ENCODE measurements at regions not wholly inside any gene's neighbourhood (a gene's known extent, or its start where the extent isn't known, plus 50 kb on each side); places are given as distances from the start of the nearest gene placed in this dataset.

DNA sequence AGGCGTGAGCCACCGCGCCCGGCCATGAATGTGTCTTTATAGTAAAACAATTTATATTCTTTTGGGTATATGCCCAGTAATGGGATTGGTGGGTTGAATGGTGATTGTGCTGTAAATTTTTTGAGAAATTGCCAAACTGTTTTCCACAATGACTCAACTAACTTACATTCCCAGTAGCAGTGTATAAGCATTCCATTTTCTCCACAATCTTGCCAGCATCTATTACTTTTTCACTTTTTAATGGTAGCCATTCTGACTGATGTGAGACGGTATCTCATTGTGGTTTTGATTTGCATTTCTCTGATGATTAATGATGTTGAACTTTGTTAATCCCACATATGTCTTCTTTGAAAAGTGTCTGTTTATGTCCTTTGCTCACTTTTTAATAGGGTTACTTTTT is 1187.9 kb downstream of the XPNPEP1 start:
- TF ChIP-seq, protein P1, sequence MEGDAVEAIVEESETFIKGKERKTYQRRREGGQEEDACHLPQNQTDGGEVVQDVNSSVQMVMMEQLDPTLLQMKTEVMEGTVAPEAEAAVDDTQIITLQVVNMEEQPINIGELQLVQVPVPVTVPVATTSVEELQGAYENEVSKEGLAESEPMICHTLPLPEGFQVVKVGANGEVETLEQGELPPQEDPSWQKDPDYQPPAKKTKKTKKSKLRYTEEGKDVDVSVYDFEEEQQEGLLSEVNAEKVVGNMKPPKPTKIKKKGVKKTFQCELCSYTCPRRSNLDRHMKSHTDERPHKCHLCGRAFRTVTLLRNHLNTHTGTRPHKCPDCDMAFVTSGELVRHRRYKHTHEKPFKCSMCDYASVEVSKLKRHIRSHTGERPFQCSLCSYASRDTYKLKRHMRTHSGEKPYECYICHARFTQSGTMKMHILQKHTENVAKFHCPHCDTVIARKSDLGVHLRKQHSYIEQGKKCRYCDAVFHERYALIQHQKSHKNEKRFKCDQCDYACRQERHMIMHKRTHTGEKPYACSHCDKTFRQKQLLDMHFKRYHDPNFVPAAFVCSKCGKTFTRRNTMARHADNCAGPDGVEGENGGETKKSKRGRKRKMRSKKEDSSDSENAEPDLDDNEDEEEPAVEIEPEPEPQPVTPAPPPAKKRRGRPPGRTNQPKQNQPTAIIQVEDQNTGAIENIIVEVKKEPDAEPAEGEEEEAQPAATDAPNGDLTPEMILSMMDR (IDR thresholded peaks at IDR 0.05): no peak

DNA sequence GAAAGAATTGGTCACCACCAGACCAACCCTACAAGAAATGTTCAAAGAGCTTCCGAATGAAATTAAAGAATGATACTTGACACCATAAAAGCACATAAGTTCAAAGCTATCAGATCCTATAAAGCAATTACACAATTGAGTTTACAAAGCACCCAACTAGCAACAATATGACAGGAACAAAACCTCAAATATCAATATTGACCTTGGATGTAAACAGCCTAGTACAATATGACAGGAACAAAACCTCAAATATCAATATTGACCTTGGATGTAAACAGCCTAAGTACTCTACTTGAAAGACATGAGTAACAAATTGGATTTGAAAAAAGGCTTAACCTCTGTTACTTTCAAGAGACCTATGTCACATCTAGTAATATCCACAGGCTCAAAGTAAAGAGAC is 1201.4 kb downstream of the XPNPEP1 start:
- TF ChIP-seq, protein P1 (IDR thresholded peaks at IDR 0.05): no peak

DNA sequence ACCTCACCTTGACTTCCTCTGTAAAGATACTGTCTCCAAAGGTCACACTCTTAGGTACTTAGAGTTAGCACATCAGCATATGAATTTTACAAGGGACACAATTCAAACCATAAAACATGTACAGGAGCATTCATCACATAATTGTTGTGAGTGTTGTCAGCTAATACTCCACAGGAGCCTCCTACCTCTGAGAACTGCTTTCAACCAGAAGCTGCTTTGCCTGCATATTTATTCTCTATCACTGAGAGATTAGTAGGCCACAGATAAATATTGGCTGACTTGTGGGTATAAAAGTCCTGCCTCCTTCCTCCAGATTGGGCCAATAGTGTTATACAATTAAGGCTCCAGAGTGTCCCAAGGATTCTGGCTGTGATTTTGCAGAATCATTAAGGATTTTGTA is 1207.0 kb downstream of the XPNPEP1 start:
- TF ChIP-seq, protein P1 (IDR thresholded peaks at IDR 0.05): no peak

DNA sequence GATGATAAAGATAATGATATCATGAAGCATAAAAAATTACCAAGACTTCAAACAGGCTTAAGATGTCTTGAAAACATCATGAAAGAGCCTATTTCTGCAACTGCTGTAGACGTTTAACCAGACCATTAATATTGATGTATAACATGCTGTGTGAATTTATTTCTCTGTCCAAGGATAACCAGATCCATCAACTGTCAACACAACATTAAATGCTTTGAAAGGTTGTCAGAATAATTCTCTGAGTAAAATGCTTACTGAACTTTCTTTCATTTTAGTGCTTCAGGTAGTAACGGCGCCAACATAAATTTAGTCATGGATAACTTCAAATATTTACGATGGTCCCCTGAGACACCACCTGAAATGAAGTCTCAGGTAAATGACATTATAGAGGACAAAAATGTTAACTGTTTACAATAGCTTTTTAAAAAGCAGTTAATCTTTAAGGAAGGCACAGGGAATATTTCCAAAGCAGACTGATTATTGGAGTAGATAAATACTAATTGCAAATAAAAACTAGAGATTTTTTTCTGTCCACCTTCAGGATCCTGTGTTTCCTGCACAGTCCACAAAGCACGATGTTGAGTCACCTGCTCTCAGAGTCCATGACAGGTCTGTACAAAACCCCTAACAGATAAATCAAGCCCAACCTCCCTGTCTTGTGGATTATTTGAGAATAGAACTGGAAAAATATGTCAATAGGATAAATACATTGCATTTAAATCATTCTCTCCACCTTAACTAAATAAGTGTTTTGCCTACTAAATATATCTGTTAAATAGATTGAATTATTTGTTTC is 1213.2 kb downstream of the XPNPEP1 start:
- TF ChIP-seq, protein P1 (IDR thresholded peaks at IDR 0.05): no peak

DNA sequence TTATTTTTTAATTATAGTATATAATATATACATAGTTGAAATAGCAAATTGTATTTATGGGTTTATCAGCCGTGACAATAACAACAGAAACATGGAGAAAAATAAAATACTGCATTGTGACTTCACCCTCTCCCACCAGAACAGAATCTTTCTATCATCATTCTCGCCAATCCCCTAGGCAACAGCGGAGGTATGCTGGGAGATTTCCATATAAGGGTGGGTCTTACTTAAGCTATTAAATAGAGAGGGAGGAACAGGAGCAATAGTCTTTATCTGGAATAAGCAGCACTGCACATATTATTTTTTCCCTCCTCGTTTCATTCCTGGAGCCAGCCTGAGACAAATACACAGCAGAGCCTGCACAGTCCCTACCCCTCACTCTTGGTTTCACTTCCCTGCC is 1214.9 kb downstream of the XPNPEP1 start:
- TF ChIP-seq, protein P1 (IDR thresholded peaks at IDR 0.05): no peak

DNA sequence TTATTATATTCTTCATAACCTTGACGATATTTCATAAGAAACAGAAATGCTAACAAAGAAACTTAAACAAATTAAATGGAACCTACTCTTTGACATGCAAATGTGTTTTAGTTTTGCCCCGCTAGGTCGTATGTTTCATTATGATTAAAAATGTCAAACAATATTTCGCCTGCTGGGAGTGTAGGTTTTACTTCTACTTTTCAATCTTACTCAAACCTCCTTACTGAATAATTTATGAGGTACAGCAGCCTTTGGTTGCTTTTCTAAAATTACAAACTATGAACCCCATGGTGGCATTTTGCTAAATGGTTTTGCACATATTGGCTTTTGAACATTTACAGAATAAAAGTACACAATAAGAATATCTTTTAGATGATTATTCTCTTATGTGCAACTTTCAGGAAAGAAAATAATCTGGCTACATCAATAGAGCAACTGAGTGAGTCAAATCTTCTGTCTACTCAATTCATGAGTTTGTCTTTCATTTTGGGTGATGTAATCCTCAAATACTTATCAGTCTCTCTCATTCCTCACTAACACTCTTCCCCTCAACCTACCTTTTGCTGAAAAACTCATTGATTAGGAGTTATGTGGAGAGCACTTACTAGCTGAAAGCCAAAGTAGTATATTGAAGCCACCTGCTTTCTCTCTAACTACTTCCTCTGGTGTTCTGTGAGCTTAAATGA is 1226.4 kb downstream of the XPNPEP1 start:
- TF ChIP-seq, protein P1 (IDR thresholded peaks at IDR 0.05): no peak

DNA sequence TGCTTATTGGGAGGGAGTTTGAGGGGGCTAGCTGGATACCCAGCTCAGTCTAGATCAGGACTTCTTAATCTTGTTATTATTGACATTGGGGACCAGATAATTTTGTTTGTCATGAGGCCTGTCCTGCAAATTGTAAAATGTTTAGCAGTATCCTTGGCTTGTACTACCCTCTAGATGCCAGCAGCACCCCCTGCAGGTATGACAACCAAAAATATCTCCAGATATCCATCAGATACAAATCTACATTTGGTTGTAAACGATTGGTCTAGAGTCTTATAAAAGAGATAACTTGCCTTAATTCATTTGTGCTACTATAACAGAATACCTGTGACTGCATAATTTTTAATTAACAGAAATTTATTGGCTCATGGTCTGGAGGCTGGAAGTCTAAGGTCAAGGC is 1232.2 kb downstream of the XPNPEP1 start:
- TF ChIP-seq, protein P1 (IDR thresholded peaks at IDR 0.05): no peak
